Endothelial cell of umbilical vein (primary cell): ENCODE measurements at regions not wholly inside any gene's neighbourhood (a gene's known extent, or its start where the extent isn't known, plus 50 kb on each side); places are given as distances from the start of the nearest gene placed in this dataset.

ENCODE experiments used
- BruUV-seq: library from RNA; stranded (reverse); fragments of 400-500 nt; replicated peaks from 2 replicates; lab custom pipeline; 2021; lab: Mats Ljungman, UMichigan
- CTCF ChIA-PET: fragments of 300-600, 350-600 bp; sonication (Branson Sonifier 250); formaldehyde crosslinking; loops from one replicate; lab custom pipeline; 2021; ENCODE audit warnings: antibody characterized with exemption, inconsistent platforms; lab: Charles Lee
- POLR2A ChIA-PET: fragments of 300-600, 350-600 bp; sonication (Branson Sonifier 250); formaldehyde crosslinking; loops from one replicate; lab custom pipeline; 2021; ENCODE audit warnings: antibody characterized with exemption, inconsistent platforms; lab: Charles Lee
- DNase-seq: peaks from one replicate; pipeline ENCODE4 v3.0.0-alpha.2; 2011; ENCODE audit warnings: low read depth, low spot score
- FAIRE-seq: peaks from 2 replicates; lab custom pipeline; 2011; peaks lifted over from hg19 to GRCh38; lab: Jason Lieb, UNC
- H2AFZ ChIP-seq: 2 replicates; pipeline ENCODE4 v1.6.0; 2012; ENCODE audit warnings: low read depth, low read length, control low read depth, inconsistent platforms
- H3K27ac ChIP-seq: 2 replicates; pipeline ENCODE4 v1.5.1; 2011; ENCODE audit warnings: low read depth, mild to moderate bottlenecking, control low read depth, low read length, moderate library complexity; ENCODE audit not compliant: insufficient read depth
- H3K27me3 ChIP-seq, 2 experiments: 2 replicates each; pipeline versions ENCODE4 v1.6.0 to v1.6.1; 2011; ENCODE audit warnings: low read length in 2 of 2, mixed read lengths in 1 of 2; ENCODE audit not compliant: control insufficient read depth in 2 of 2, insufficient read depth in 2 of 2
- H3K36me3 ChIP-seq, 2 experiments: 2 replicates in 1 of 2; 3 replicates in 1 of 2; pipeline ENCODE4 v1.5.1; 2011; ENCODE audit warnings: low read length in 2 of 2, mild to moderate bottlenecking in 1 of 2, moderate library complexity in 1 of 2; ENCODE audit not compliant: control insufficient read depth in 2 of 2, insufficient read depth in 2 of 2; ENCODE audit errors: extremely low read depth in 1 of 2
- H3K4me1 ChIP-seq: 3 replicates; pipeline ENCODE4 v1.5.1; 2011; ENCODE audit warnings: mild to moderate bottlenecking, low read length; ENCODE audit not compliant: control insufficient read depth, insufficient read depth; ENCODE audit errors: extremely low read depth
- H3K4me2 ChIP-seq: 2 replicates; pipeline ENCODE4 v1.6.1; 2011; ENCODE audit warnings: low read length, control low read depth, mixed read lengths; ENCODE audit not compliant: insufficient read depth
- H3K4me3 ChIP-seq, 3 experiments: fragments of 200-600 bp in 1 of 3; sonication (generic), shearing (Covaris generic) in 1 of 3; replicated peaks in 1 of 3; 2 replicates each; pipeline ENCODE4 v1.5.1; 2011 to 2016; ENCODE audit warnings: control low read depth in 3 of 3, low read length in 3 of 3, mild to moderate bottlenecking in 2 of 3, inconsistent platforms in 1 of 3, low read depth in 1 of 3, moderate library complexity in 1 of 3; ENCODE audit not compliant: insufficient read depth in 1 of 3
- H3K79me2 ChIP-seq: 2 replicates; pipeline ENCODE4 v1.6.0; 2012; ENCODE audit warnings: low read length, inconsistent platforms; ENCODE audit not compliant: control insufficient read depth, insufficient read depth
- H3K9ac ChIP-seq: replicated peaks from 2 replicates; pipeline ENCODE3; 2011; ENCODE audit warnings: low read length, control low read depth; ENCODE audit not compliant: insufficient read depth; ENCODE audit errors: extremely low read depth
- H3K9me1 ChIP-seq: replicated peaks from 3 replicates; pipeline ENCODE4 v1.6.0; 2011; ENCODE audit warnings: mild to moderate bottlenecking, low read length; ENCODE audit not compliant: control insufficient read depth, insufficient read depth; ENCODE audit errors: extremely low read depth
- H3K9me3 ChIP-seq: replicated peaks from 2 replicates; pipeline ENCODE4 v1.5.1; 2012; ENCODE audit warnings: low read length, inconsistent platforms; ENCODE audit not compliant: control insufficient read depth, insufficient read depth
- H4K20me1 ChIP-seq: replicated peaks from 2 replicates; pipeline ENCODE3; 2011; ENCODE audit warnings: mild to moderate bottlenecking, low read length; ENCODE audit not compliant: control insufficient read depth, insufficient read depth; ENCODE audit errors: extremely low read depth
- EZH2 ChIP-seq: IDR thresholded peaks from 2 replicates; pipeline ENCODE4 v1.6.1; 2012; ENCODE audit warnings: borderline replicate concordance, low read depth, mild to moderate bottlenecking, moderate library complexity, low read length, inconsistent platforms; ENCODE audit not compliant: severe bottlenecking
- FOS ChIP-seq: IDR thresholded peaks from 2 replicates; pipeline ENCODE4 v1.6.1; 2011; ENCODE audit warnings: mild to moderate bottlenecking, low read length, moderate library complexity, borderline replicate concordance; ENCODE audit not compliant: insufficient read depth
- GATA2 ChIP-seq: IDR thresholded peaks from 2 replicates; pipeline ENCODE4 v1.7.0; 2011; ENCODE audit warnings: low read depth, mild to moderate bottlenecking, moderate library complexity, mixed read lengths, low read length; ENCODE audit not compliant: insufficient read length, insufficient read depth
- JUN ChIP-seq: IDR thresholded peaks from 2 replicates; pipeline ENCODE4 v1.6.1; 2011; ENCODE audit warnings: borderline replicate concordance, low read depth; ENCODE audit not compliant: insufficient read length, insufficient read depth
- MYC ChIP-seq: IDR thresholded peaks from one replicate; pipeline ENCODE4 v1.6.1; 2011; ENCODE audit warnings: mild to moderate bottlenecking, low read depth, low read length
- POLR2A ChIP-seq: IDR thresholded peaks from 2 replicates; pipeline ENCODE4 v1.6.1; 2012; ENCODE audit warnings: low read depth, mild to moderate bottlenecking, control low read depth, low read length
- POLR2AphosphoS5 ChIP-seq: IDR thresholded peaks from 2 replicates; pipeline ENCODE4 v1.6.1; 2012; ENCODE audit warnings: low read depth, mild to moderate bottlenecking, control low read depth, low read length, moderate library complexity; ENCODE audit not compliant: insufficient read depth
- dilution Hi-C: fragments of 300-500 bp; cut with MboI; formaldehyde crosslinking; loops from one replicate; pipeline ENCODE4 v1.15.0; 2019; ENCODE audit warnings: low sequenced_read_pairs; ENCODE audit not compliant: extremely low pct_ligation_motif_present
- intact Hi-C: fragments of 100-400 bp; cut with micrococcal nuclease; formaldehyde crosslinking; loops from one replicate; pipeline ENCODE4 v1.10.0; 2022
- TF ChIP-seq, protein P1 (sequence below), 2 donors: IDR thresholded peaks; 1 replicate in 1 of 2; 2 replicates in 1 of 2; pipeline ENCODE4 v1.5.1; 2011; ENCODE audit warnings: low read length in 2 of 2, mild to moderate bottlenecking in 2 of 2, moderate library complexity in 2 of 2, control low read depth in 1 of 2, inconsistent platforms in 1 of 2, low read depth in 1 of 2; ENCODE audit not compliant: insufficient read depth in 1 of 2; ENCODE audit errors: extremely low read depth in 1 of 2
- TF ChIP-seq, protein P2 (sequence below): IDR thresholded peaks from 2 replicates; pipeline ENCODE4 v1.6.1; 2011; ENCODE audit not compliant: insufficient read depth, insufficient read length

DNA sequence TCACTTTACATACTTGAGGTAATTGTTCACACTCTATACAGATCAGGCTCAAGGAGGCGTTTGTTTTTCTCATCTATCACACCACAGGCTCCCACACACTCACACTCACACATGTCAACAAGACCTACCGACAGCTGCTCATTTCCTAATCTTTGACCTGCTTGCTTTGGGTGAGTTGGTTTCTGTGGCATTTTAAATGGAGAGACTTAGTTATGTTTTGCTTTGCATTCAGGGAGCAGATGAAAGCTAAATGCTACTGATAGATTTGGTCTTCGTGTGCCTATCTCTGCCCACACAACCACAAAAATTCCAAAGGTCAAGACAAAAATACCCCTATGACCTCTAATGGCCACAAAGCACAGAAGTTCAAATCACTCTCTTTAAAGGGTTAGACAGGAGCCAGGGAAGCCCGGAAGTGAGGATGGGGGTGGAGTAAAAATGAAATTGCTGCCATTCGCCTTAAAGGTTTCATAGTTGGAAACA, 203.5 kb upstream of the G2E3 start:
- Histone ChIP-seq H3K79me2 (no peaks in the 10 kb centered on the region), H2AFZ (no peak overlapping the region), H3K36me3 (no peaks in the 10 kb centered on the region), H3K9ac (no peak overlapping the region), H3K4me2 (no peak overlapping the region), H3K27me3 (no peaks in the 10 kb centered on the region), H3K4me1 (no peaks in the 10 kb centered on the region), H4K20me1 (no peaks in the 10 kb centered on the region), H3K27ac (no peak overlapping the region), H3K9me1 (no peaks in the 10 kb centered on the region), H3K9me3 (no peaks in the 10 kb centered on the region), H3K4me3 (no peak overlapping the region)
- no peak for TF ChIP-seq POLR2AphosphoS5
- TF ChIP-seq FOS: no peak
- no peak for TF ChIP-seq POLR2A
- CTCF ChIA-PET: interaction anchor here (1.5 kb wide), 1 partner anchor 9 kb away, joined by 3 read pairs; no protein-coding TSS in a partner anchor
- dilution Hi-C loops (no loop called here), intact Hi-C loops (no loop called here)
- no peak for DNase-seq
- no peak for FAIRE-seq
- POLR2A ChIA-PET: no interaction called here
- BruUV-seq: no TSS peak

DNA sequence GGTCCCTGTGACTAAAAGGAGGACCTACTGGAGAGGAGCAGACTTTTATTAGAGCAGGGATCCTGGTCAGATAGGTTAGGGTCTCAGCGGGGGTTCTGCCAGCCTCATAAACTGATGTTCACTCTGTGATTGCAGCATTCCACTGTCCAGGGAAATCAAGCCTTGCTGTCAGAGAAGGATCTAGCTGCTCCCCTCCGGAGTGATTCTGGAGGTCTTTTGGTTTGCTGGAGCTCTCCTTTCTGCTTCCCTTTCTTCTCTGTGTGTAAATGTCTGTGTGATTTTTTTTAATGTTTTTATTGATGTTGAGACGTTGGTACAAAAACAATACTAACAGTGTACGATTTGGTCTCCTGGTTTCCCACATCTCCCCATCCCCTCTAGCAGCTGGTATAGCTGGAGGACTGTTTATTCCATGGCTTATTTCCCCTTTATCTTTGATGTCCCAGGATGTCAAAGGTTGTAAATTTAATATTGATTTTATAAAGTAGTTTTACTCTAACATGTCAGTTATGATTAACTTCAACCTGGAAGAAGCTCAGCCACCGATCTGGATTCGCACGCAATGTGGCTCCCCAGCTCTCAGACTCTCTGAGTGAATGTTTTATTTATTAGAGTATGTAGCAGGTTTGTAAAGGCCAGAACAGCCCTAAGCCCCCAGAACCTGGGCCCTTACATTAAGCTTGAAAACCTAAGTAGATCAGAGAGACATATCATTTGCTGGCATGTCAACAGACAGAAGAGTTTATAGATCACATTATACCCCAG, 202.3 kb upstream of the G2E3 start:
- H4K20me1 ChIP-seq: no peaks in the 10 kb centered on the region
- BruUV-seq: no TSS peak
- no peaks in the 10 kb centered on the region for H3K9me3 ChIP-seq
- FAIRE-seq (no peak), DNase-seq (no peak)
- no peak for TF ChIP-seq MYC
- no peak for TF ChIP-seq FOS
- TF ChIP-seq EZH2: no peak
- no peak for TF ChIP-seq POLR2A
- no peak for TF ChIP-seq GATA2
- TF ChIP-seq, protein P1, sequence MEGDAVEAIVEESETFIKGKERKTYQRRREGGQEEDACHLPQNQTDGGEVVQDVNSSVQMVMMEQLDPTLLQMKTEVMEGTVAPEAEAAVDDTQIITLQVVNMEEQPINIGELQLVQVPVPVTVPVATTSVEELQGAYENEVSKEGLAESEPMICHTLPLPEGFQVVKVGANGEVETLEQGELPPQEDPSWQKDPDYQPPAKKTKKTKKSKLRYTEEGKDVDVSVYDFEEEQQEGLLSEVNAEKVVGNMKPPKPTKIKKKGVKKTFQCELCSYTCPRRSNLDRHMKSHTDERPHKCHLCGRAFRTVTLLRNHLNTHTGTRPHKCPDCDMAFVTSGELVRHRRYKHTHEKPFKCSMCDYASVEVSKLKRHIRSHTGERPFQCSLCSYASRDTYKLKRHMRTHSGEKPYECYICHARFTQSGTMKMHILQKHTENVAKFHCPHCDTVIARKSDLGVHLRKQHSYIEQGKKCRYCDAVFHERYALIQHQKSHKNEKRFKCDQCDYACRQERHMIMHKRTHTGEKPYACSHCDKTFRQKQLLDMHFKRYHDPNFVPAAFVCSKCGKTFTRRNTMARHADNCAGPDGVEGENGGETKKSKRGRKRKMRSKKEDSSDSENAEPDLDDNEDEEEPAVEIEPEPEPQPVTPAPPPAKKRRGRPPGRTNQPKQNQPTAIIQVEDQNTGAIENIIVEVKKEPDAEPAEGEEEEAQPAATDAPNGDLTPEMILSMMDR (IDR thresholded peaks at IDR 0.05; ENCODE audit: extremely low read depth in 1 of 2, insufficient read depth in 1 of 2, low read depth in 1 of 2, low read length in 2 of 2): no peak
- TF ChIP-seq, protein P2, sequence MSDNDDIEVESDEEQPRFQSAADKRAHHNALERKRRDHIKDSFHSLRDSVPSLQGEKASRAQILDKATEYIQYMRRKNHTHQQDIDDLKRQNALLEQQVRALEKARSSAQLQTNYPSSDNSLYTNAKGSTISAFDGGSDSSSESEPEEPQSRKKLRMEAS: no peak
- TF ChIP-seq JUN: no peak
- TF ChIP-seq POLR2AphosphoS5: no peak
- intact Hi-C loops: no loop called here
- no peaks in the 10 kb centered on the region for H3K27me3 ChIP-seq
- H3K9ac ChIP-seq: no peak overlapping the region
- H3K36me3 ChIP-seq: no peaks in the 10 kb centered on the region
- ChIA-PET CTCF (interaction anchor here (0.6 kb wide), 1 partner anchor 367 kb away, joined by 4 read pairs; no protein-coding TSS in a partner anchor), POLR2A (no interaction called here)
- no peaks in the 10 kb centered on the region for H3K9me1 ChIP-seq
- H3K4me1 ChIP-seq: no peaks in the 10 kb centered on the region
- dilution Hi-C loops: no loop called here
- no peaks in the 10 kb centered on the region for H3K79me2 ChIP-seq
- H2AFZ ChIP-seq: no peak overlapping the region
- H3K4me3 ChIP-seq: no peak overlapping the region
- no peak overlapping the region for H3K4me2 ChIP-seq
- no peak overlapping the region for H3K27ac ChIP-seq
